G401.6 (cell line): ENCODE measurements at regions not wholly inside any gene's neighbourhood (a gene's known extent, or its start where the extent isn't known, plus 50 kb on each side); places are given as distances from the start of the nearest gene placed in this dataset.
"Not testable (repeated sequence)": the region's sequence is repeated elsewhere in the genome, so short reads cannot be mapped to it uniquely, and the experiment has no call there.

Source experiments
- FAIRE-seq: peaks from 2 replicates; lab custom pipeline; 2012; peaks lifted over from hg19 to GRCh38; lab: Jason Lieb, UNC

DNA sequence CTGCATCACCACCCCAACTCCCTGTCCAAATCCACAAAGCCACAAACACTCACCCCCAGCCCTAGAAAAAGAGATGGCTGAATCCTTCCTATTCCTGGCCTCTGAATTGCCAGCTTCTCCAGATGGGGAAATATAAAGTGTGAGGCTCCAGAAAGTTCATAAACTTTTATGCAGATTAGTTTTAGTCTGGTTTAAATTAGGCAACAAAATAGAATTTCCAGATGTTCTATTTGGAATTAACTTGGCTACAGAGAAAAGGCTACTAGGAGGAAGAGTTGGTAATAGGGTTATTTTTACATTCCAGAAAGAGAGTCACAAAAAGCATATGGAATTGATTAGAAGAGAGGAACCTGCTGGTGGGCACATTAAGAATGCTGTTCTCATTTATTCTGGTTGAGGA, 56.0 kb downstream of the EN1 start:
- FAIRE-seq = no peak

- no peak for FAIRE-seq
Measured at GRCh38 chr2:118786746-118787145, 60.7 kb downstream of the EN1 start.

DNA sequence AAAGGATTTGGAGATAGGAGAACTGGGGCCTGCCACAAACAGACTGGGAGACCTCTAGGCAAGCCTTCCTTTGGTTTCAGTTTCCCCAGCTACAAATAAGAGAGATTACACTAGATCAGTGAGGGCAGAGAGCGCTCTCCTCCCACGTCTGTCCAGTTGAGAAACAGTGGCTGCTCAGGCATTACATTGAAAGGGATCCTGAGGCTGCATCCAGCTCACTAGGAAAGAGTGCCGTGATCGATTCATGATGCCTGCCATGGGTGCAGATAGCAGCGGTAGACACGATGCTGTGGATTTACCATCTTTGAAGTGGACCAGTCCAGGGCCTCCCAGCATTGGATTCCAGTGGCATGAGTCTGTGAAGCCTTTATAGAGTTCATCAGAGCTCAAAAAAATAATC, 62.6 kb downstream of the EN1 start:
- FAIRE-seq = no peak

- no peak for FAIRE-seq
Measured at GRCh38 chr2:118779362-118779761, 68.1 kb downstream of the EN1 start.

DNA sequence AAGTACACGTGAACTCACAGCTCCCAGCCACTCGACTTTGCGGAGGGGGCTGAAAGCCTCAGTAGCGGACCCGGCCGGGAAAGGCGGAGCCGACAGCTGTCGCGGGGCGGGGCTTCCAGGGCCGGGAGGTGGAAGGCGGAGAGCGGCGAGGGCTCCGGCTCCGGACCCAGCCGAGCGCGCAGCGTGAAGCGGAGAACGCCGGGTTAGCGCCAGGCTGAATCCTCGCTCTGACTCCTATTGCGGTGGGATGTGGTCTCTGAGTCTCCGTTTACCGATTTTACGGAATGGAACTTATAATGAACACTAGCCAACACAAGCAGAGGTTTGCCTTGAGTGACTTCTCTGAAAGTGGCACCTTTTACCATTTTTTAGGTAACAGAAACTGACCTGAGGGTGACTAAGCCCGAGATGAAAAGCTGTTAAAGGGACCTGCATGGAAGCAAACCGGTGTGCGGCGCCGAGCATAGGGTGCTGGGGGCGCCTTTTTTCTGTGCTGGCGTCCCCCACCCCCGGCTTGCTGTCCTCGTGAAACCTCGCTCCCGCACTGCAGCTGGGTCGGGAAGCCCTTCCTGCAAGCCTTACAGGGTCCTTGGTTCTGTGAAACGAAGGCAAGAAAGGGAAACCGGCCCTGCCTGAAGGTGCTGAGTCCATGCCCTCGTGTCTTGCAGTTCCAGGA, 72.9 kb downstream of the EN1 start:
- FAIRE-seq = no peak

DNA sequence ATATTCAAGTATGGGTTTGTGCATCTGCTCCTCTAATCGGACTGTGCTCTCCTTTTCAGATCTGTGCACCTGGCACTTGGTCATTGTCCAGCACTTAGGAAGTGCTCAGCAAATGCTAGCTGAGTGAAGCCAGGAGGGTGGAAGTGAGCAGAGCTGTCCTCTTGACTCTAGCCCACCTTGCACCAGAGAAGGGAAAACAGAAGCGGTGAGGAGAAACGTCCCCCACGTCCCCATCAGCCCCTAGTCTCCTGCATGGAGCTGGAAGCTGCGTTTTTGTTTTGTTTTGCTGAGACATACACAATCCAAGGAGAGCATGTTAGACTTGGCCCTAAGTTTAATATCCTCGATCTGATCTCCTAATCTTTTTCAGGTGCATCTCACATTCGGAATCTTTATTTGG, 73.6 kb downstream of the EN1 start:
- FAIRE-seq = no peak

DNA sequence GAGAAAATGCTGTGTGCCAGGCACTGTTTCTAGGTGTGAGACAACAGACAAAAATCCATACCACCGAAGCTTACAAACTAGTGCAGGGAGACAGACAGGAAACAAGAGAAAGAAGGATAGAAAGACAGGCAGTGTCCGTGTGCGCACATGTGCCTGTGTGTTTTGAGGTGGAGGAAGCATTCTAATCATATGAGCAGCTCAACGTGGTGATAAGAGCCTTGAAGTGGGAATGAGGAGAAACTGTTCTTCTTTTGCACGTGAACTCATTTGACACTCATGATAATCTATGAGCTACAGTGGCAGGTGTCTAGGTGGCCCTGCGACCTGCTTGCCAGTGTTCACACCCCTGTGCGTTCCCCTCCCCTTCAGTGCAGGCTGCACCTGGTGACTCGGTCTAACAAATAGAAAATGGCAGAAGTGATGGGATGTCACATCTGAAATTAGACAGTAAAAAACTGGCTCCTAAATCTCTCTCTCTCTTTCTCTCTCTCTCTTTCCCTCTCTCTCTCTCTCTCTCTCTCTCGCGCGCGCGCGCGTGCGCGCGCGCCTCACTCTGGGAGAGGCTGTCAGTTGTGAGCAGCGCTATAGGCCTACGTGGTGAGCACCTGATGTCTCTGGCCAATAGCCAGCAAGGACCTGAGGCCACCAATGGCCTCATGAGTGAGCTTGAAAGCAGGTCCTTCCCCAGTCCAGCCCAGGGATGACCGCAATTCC, 74.8 kb downstream of the EN1 start:
- no peak for FAIRE-seq

DNA sequence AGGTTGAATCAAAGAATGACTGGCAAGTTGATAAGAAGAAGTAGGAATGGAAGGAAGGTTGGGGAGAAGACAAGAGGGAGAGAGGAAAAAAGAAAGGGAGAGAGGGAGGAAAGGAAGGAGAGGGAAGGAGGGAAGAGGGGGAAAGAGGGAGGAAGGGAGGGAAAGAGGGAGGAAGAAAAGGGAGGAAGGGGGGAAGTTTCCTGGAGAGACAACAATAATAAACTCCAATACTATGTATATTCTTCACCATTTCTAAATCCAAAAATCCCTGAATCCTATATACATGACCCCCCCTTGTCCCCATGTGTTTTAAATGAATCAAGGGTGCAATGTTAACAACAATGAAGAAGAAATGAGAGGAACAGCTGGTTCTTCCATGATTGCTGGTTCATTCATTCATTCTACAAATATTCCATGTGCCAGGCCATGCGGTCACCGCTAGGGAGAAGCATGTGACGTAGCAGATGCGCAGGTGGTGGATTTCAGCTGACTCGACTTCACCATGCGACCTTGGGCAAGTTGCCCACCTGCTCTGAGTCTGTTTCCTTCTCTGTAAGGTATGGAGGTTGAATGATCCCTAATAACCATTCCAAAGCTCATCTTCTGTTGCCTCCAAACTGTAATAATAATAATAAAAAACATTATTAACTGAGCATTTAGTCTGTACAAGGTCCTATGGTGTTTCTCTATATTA, 77.6 kb downstream of the EN1 start:
- no peak for FAIRE-seq

- FAIRE-seq = no peak
Measured at GRCh38 chr2:118766871-118767270, 80.6 kb downstream of the EN1 start.

DNA sequence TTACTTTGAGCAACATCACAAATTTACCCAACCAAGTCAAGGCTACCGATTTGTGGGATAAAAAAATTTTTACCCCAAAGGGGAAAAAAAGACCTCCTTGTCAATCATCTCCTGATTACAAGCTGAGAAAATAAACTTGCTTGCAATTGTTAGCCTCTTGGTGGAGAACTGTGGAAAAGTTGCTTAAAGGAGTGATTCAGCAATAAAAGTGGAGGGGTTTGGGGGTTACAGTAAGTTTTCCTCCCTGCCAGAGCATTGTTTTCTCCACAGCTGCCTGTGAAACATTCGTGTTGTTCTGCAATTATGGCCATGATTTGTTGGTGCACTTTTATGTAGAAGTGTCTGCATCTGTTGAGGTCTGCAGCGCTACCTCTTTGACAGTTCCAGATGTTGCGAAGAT, 82.6 kb downstream of the EN1 start:
- FAIRE-seq = no peak

DNA sequence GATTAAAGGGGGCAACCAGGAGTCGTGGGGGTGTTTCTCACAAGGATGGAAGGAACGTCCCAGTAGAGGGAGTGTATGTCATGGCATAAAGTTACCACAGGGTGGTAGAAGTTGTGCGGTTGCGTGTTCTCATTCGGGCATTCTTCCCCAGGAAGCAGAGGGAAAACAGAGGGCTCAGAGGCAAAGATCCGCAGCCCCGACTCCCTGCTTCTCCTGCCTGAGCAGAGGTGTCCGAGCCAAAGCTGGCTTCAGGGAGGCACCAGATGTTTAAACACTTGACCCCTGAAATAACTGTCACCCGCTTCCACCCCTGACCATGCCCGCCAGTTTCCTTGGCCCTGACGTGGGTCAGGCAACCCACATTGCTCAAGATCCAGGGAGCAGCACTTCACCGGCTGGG, 83.7 kb downstream of the EN1 start:
- no peak for FAIRE-seq

GRCh38 chr2:118762290-118762689, 85.2 kb downstream of the EN1 start:
- no peak for FAIRE-seq

GRCh38 chr2:118761771-118762170, 85.7 kb downstream of the EN1 start:
- no peak for FAIRE-seq

- no peak for FAIRE-seq
Measured at GRCh38 chr2:118755901-118756300, 91.5 kb downstream of the EN1 start.

DNA sequence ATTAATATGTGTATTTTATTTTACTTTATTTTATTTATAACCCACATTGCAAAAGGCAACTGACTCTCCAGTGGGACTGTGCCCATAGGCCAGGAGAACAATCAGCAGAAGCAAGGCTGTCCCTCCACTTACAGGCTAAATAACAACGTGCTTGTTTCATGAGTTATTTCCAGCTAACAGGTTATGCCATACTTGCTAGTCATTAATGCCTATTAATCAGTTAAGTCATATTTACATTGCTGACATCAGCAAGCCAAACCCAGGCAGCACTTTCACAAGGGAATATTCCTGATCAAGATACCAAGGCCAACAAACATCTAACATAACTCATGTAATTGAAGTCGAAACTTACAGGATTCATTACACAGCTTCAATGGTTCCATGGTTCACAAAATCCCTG, 92.1 kb downstream of the EN1 start:
- FAIRE-seq = no peak

- FAIRE-seq = no peak
Measured at GRCh38 chr2:118752762-118753429, 94.6 kb downstream of the EN1 start.

GRCh38 chr2:118750959-118751565, 96.4 kb downstream of the EN1 start:
- no peak for FAIRE-seq

GRCh38 chr2:118748245-118748885, 99.1 kb downstream of the EN1 start:
- FAIRE-seq = no peak

GRCh38 chr2:118747637-118748036, 99.8 kb downstream of the EN1 start:
- no peak for FAIRE-seq

DNA sequence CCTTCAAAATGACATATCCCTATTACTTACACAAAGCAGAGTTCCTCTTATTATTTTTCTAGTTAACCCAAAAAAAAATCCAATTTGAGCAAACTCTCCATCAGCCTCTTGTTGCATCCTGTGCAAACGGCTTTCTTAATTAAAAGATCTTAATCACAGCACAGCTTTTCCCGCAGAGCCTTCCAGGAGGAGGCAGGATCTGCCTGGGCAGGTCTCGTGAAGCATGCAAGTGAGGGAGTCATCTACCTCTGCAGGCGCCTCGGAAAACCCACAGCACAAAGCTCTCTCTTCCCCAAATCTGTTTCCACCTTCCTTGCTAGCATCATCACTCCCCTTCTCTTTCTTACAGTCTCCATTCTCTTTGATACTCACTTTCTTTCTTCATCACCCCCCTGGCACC, 100.4 kb downstream of the EN1 start:
- no peak for FAIRE-seq

GRCh38 chr2:118744682-118745181, 102.7 kb downstream of the EN1 start:
- not testable (repeated sequence) for FAIRE-seq
